Suppressor macrophage (primary cell): ENCODE measurements at regions not wholly inside any gene's neighbourhood (a gene's known extent, or its start where the extent isn't known, plus 50 kb on each side); places are given as distances from the start of the nearest gene placed in this dataset.

Experiments
- DNase-seq, 4 experiments: peaks; one replicate each; pipeline ENCODE4 v3.0.0-alpha.2; 2020 to 2022

DNA sequence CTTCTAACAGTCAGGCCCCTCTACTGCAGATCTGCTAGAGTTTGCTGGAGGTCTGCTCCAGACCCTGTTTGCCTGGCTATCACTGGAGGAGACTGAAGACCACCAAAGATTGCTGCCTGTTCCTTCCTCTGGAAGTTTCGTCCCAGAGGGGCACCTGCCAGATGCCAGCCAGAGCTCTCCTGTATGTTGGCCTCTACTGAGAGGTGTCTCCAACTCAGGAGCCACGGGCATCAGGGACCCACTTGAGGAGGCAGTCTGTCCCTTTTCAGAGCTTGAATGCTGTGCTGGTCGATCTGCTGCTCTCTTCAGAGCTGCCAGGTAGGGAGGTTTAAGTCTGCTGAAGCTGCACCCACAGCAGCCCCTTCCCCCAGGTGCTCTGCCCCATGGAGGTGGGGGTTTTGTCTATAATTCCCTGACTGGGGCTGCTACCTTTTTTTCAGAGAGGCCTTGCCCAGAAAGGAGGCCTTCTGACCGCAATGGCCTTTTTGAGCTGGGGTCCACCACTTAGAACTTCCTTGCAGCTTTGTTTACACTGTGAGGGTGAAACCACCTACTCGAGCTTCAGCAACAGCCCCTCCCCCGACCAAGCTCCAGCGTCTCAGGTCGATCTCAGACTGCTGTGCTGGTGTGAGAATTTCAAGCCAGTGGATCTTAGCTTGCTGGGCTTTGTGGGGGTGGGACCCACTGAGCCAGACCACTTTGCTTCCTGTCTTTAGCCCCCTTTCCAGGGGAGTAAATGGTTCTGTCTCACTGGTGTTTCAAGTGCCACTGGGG lies 566.0 kb downstream of the NR4A2 start:
- no peak for DNase-seq

DNA sequence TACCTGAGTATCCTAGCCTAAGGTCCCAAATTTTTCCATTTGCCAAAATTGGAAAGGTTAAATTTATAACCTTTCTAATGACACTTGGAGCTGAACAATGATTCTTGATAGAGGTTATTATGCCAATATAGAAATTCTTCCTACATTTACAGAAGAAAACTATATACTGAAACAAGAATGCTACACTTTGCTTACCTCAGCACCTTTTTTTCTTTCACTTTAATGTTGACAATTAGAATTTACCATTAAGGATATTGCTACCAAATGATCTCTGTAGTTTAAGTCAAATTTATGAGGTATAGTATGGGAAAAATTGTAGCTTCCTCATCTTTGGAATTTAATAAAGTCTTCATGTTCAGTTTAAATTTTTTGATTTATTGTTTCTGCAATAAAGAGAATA lies 577.0 kb downstream of the NR4A2 start:
- DNase-seq = no peak

DNA sequence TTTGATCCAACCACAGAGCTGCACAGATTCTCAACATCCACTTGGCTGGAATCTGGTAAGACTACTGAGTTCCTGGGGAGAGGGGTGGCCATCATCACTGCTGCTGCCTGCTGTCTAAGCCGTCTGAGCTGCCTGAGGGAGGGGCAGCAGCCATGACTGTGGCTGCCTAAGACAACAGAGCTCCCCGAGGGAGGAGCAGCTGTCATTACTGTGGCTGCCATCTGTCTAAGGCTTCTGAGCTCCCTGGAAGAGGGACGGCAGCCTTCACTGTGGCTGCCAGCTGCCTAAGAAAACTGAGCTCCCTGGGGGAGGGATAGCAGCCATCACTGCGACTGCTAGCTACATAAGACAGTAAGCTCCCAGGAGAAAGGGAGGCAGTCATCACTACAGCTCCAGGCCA lies 584.4 kb downstream of the NR4A2 start:
- no peak for DNase-seq

DNA sequence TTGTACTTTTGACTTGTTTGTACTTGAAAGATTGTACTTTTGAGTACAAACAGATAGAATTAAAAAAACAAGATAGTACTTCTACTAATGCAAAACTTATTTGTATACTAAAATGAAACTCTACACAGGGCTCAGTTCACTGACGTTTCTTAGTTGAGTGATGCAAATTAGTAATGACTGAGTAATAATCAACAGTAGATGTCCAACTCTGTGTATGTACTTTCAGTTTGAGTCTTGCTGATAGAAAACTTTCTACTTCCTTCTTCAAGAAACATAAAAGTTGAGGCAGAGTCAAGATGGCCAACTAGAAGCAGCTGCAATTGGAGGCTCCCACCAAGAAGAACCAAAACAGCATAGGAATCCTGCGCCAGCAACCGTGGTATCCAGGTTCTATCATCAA lies 585.0 kb downstream of the NR4A2 start:
- DNase-seq = no peak

- no peak for DNase-seq
Measured at GRCh38 chr2:155733091-155733853, 599.2 kb downstream of the NR4A2 start.

- no peak for DNase-seq
Measured at GRCh38 chr2:155730804-155731203, 601.7 kb downstream of the NR4A2 start.

DNA sequence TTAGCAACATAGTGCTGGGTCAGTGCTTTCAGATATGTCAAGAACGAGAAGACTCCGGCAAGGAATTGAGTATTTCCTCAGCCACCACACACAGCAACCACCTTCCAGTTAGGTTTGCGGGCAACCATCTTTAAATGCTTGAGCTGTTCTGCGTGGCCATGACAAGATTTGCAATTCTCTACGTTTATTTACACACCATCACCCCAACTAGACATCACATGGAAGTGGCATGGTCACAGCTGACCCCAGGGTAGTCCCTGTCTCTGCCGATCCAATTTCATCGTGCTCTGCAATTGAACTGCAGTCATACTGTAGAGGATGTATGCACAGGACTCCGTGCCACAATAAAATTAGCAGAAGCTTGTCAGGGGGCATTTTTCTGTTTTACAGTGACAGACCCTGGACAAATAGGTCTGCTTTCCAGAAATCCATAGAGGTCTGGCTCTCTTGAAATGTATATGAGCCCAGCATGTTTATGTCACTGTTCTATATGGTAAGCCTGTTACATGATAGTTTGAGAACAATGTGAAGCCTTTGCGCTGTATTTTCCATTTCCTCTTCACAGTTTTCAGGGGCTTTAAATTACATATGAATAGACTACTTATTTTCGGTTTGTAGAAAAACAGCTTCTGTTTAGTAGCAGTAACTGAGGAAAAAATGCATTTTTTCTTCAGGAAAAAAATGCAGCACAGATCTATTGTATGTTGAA lies 605.2 kb downstream of the NR4A2 start:
- no peak for DNase-seq

GRCh38 chr2:155722290-155722689 lies 610.2 kb downstream of the NR4A2 start:
- DNase-seq = no peak

- no peak for DNase-seq
Measured at GRCh38 chr2:155715705-155716104, 616.8 kb downstream of the NR4A2 start.

GRCh38 chr2:155714983-155715382 lies 617.5 kb downstream of the NR4A2 start:
- no peak for DNase-seq

- no peak for DNase-seq
Measured at GRCh38 chr2:155708071-155708470, 624.5 kb downstream of the NR4A2 start.

DNA sequence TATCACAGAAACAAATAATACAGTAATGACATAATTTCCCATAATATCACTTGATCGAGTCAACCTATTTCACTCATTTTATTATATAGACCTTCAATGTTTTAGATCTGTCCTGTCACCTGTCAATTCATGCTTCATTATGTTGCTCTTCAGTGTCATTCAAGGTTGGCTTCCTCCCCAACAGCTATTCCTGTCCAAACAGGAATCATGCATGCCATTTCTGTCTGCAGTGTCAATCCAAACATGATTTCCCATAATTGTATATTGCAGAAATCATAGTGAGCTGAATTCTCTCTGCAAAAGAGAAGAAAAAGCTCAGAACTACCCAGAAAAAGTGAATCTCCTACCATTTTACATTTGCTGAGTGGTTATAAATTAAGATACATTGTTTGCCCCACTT lies 628.6 kb downstream of the NR4A2 start:
- DNase-seq = no peak

- no peak for DNase-seq
Measured at GRCh38 chr2:155703048-155703447, 629.5 kb downstream of the NR4A2 start.

DNA sequence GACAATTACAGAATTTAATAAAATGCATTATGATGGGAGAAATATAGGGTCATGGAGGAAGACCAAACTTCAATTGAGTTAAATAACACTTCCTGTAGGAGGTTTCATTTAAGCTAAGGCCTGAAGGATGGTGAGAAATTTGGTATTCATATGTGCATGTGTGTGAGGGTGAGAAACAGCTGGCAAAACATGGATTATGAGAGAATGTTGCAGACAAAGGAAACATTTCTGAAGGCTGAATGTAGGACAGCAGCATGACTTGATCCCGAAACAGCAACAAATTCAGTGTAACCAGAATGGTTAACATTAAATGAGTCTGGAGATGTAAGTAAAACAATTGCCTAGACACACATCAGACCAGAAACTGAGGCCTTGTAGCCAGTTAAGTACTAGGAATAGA lies 630.8 kb downstream of the NR4A2 start:
- DNase-seq = no peak

DNA sequence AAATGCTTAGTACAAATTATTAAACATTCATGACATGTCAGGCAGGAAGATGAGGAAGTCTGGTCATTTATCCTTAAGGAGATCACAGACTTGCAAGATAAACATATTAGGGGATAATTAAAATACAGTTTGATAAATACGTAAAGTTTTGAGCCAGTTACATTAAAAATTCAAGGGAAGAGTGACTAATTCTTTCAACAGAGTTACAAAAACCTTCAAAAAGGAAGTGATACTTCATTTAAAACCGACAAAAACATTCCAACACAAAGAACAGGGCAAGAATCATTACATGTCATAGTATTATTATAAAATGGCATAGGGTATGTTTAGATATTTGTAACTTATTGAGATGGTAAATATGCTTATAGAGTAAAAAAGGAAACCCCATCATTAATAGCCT lies 636.0 kb downstream of the NR4A2 start:
- DNase-seq = peak in 2 of 4 experiments; percentile 60 to 67

GRCh38 chr2:155695505-155695904 lies 637.0 kb downstream of the NR4A2 start:
- DNase-seq = no peak

DNA sequence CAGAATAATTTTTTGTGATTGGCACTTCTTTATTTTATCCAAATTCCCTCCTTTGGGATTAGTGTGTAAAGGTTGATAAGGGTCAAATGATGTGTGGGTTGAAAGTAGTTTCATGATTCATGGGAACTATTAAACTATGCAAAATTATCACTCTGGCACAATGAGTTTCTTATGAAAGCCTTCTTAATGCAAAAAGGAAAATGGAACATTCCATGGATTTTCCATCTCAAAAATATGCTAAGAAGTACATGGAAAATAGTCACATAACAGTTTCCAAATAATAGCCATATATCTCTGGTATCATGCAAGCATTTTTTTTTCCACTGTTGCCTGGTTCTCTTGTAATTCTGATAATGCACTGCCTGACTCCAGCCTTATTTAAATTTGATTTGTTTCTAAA lies 639.7 kb downstream of the NR4A2 start:
- no peak for DNase-seq

DNA sequence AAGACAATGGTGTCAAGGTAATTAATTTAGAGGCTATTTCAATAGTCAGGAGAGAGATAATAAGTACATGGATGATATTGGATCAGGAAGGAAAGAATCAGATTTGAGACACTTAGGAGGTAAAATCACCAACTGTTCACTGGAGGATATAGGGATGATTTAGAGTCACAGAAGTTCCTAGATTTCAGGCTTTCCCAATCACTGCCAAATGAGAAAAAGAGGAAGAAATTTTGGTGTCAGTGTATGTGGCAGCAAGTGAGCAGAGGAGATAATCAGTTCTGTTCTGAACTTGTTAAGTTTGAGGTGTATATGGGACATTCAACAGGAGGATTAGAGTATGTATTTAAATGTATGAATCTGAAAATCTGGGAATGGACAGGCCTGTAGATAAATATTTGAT lies 640.4 kb downstream of the NR4A2 start:
- DNase-seq = peak; percentile 30 to 71 (median 49)

- peak; percentile 53 to 87 (median 76) for DNase-seq
Measured at GRCh38 chr2:155690785-155691184, 641.7 kb downstream of the NR4A2 start.

DNA sequence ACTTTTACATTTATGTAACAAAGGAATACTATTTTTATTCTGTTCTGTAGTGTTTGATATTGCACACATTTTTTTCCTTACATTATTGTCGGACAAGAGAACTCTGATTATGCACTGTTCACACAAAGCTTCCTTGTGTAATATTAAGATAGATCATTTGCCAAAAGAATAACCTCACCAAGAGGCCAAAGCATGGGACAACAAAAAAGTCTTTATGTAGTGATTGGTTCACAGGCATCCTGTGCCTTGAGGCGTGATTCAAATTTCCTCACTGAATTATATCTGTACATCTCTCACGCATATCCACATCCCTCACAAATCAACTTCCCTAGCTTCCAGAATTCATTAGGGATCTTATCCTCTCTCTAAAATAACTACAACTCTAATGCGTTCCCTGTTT lies 642.7 kb downstream of the NR4A2 start:
- DNase-seq = no peak

GRCh38 chr2:155687181-155687580 lies 645.3 kb downstream of the NR4A2 start:
- DNase-seq = peak; percentile 11 to 55 (median 38)

GRCh38 chr2:155679647-155680046 lies 652.9 kb downstream of the NR4A2 start:
- peak in 1 of 4 experiments; percentile 8 for DNase-seq

DNA sequence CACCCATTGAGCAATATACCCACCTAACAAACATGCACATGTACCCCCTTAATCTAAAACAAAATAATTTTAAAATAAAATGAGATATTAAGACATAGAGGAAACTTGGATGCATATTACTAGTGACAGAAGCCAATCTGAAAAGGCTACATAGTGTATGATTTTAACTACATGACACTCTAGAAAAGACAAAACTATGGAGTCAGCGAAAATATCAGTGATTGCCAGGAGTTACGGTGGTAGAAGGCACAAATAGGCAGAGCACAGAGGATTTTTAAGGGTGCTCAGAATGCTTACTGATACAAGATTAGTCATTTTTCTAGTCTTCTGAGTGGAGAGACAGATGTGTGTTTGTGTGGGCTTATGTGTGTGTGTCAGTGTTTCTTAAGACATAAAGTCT lies 656.6 kb downstream of the NR4A2 start:
- no peak for DNase-seq

- DNase-seq = no peak
Measured at GRCh38 chr2:155665704-155666103, 666.8 kb downstream of the NR4A2 start.
